OCI-M2 (cell line): ENCODE measurements at regions not wholly inside any gene's neighbourhood (a gene's known extent, or its start where the extent isn't known, plus 50 kb on each side); places are given as distances from the start of the nearest gene placed in this dataset.
A peak's percentile ranks its signal among the peaks of the same experiment; 100 is the strongest.
"Not testable (repeated sequence)": the region's sequence is repeated elsewhere in the genome, so short reads cannot be mapped to it uniquely, and the experiment has no call there.

Source experiments
- DNase-seq: peaks from one replicate; lab custom pipeline; 2025; ENCODE audit not compliant: unreplicated experiment; lab: John Stamatoyannopoulos, UW

- no peak for DNase-seq
Measured at GRCh38 chr6:140494321-140495108, 1120.1 kb upstream of the CITED2 start.

- not testable (repeated sequence) for DNase-seq
Measured at GRCh38 chr6:140493470-140493869, 1119.0 kb upstream of the CITED2 start.

- no peak for DNase-seq
Measured at GRCh38 chr6:140490081-140490480, 1115.6 kb upstream of the CITED2 start.

GRCh38 chr6:140487586-140487985, 1113.1 kb upstream of the CITED2 start:
- DNase-seq = no peak

GRCh38 chr6:140486450-140487361, 1112.3 kb upstream of the CITED2 start:
- no peak for DNase-seq

GRCh38 chr6:140485740-140486449, 1111.4 kb upstream of the CITED2 start:
- DNase-seq = peak; percentile 50

GRCh38 chr6:140480852-140481251, 1106.4 kb upstream of the CITED2 start:
- no peak for DNase-seq

- DNase-seq = no peak
Measured at GRCh38 chr6:140478631-140479030, 1104.2 kb upstream of the CITED2 start.

GRCh38 chr6:140475086-140475485, 1100.6 kb upstream of the CITED2 start:
- DNase-seq = no peak

- no peak for DNase-seq
Measured at GRCh38 chr6:140464720-140465119, 1090.3 kb upstream of the CITED2 start.

- no peak for DNase-seq
Measured at GRCh38 chr6:140463312-140463710, 1088.9 kb upstream of the CITED2 start.

GRCh38 chr6:140462453-140463311, 1088.2 kb upstream of the CITED2 start:
- no peak for DNase-seq

- no peak for DNase-seq
Measured at GRCh38 chr6:140462076-140462452, 1087.6 kb upstream of the CITED2 start.

- DNase-seq = no peak
Measured at GRCh38 chr6:140460267-140460666, 1085.8 kb upstream of the CITED2 start.

GRCh38 chr6:140459209-140459608, 1084.8 kb upstream of the CITED2 start:
- no peak for DNase-seq

GRCh38 chr6:140446241-140446640, 1071.8 kb upstream of the CITED2 start:
- DNase-seq = no peak

GRCh38 chr6:140445474-140446004, 1071.1 kb upstream of the CITED2 start:
- DNase-seq = no peak

- not testable (repeated sequence) for DNase-seq
Measured at GRCh38 chr6:140443112-140443511, 1068.7 kb upstream of the CITED2 start.

- peak; percentile 35 for DNase-seq
Measured at GRCh38 chr6:140441256-140441655, 1066.8 kb upstream of the CITED2 start.

- no peak for DNase-seq
Measured at GRCh38 chr6:140440223-140440835, 1065.9 kb upstream of the CITED2 start.
